ENCODE measurements at regions not wholly inside any gene's neighbourhood (a gene's known extent, or its start where the extent isn't known, plus 50 kb on each side); places are given as distances from the start of the nearest gene placed in this dataset.

DNA sequence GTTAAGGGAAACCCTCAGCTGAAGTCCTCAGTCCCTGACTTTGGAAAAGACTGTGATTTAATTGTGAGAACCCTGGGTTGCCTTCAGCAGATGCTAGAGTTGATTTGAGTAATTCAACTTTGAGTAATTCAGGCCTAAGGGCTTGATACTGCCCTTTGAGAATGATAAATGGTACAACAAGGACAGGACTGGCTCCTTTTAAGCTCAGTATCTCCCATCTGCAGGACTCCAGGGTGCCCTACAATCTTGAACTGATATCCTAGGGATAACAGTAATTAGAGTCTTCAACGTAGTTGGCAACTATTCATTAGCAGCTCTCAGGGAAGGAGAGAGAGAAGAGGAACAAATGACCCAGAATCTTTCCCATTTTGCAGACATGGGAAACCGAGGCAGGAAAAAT lies 186.4 kb downstream of the GATA3 start:
- Histone ChIP-seq H3K36me3 (ENCODE audit: low read depth) (no peaks in the 10 kb centered on the region), H3K4me3 (no peak overlapping the region), H3K79me2 (ENCODE audit: insufficient read depth) (no peaks in the 10 kb centered on the region), H3K9me3 (ENCODE audit: low read depth) (no peaks in the 10 kb centered on the region), H3K4me2 (ENCODE audit: unreplicated experiment) (no peak overlapping the region), H4K20me1 (ENCODE audit: insufficient read depth) (no peaks in the 10 kb centered on the region), H3K4me1 (ENCODE audit: insufficient read depth) (no peaks in the 10 kb centered on the region), H3F3A (ENCODE audit: insufficient read depth) (no peaks in the 10 kb centered on the region), H3K27me3 (replicated peaks; ENCODE audit: insufficient read depth) (no peaks in the 10 kb centered on the region), H3K27ac (no peak overlapping the region), H3K9me2 (ENCODE audit: insufficient read depth) (no peaks in the 10 kb centered on the region), H2AFZ (no peak overlapping the region), H3K9ac (no peak overlapping the region)
- 0 to 7% methylated on average over 2 of the region's 2 CpGs for whole genome bisulfite sequencing, 2 experiments (ENCODE audit: low coverage in 1 of 2, low lambda C conversion rate in 2 of 2, missing lambda C conversion rate in 2 of 2)
- no peak for TF ChIP-seq EZH2 (IDR thresholded peaks at IDR 0.05; ENCODE audit: insufficient read depth, poor library complexity, severe bottlenecking)
- TF ChIP-seq EZH2phosphoT487 (IDR thresholded peaks at IDR 0.05; ENCODE audit: insufficient read depth, low read depth) = no peak
- DNase-seq = no peak
- in situ Hi-C loops (cut with MboI) = no loop called here

DNA sequence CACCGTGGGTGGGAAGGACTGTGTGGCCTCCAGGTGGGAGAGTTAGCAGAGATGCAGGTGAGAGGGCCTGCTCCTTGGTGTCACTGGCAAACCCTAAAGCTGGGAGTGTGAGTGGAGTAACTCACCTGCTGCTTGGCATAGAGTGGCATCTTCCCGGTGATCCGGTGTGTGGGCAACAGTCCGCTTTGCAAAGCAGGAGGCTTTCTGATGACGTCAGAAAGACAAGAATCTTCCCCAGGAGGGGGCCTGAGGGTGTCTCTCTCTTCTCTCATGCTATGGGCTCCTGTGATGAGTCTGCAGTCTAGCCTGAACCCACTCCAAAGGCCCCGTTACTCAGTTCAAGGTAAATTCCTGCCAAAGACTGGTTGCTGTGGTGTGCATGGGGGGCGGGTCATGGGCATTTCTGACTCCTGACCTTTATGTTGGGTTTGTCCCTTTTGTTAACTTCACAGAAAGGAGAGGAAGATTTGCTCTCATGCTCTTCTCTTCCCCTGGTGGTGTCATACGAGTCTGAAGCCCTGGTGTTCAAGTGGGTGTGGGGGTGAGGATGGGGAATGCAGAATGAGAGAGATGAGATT lies 187.9 kb downstream of the GATA3 start:
- Histone ChIP-seq H4K20me1 (ENCODE audit: insufficient read depth) (no peaks in the 10 kb centered on the region), H2AFZ (no peak overlapping the region), H3K9me2 (ENCODE audit: insufficient read depth) (no peaks in the 10 kb centered on the region), H3K27ac (no peak overlapping the region), H3K79me2 (ENCODE audit: insufficient read depth) (no peaks in the 10 kb centered on the region), H3K27me3 (replicated peaks; ENCODE audit: insufficient read depth) (no peaks in the 10 kb centered on the region), H3K36me3 (ENCODE audit: low read depth) (no peaks in the 10 kb centered on the region), H3K4me3 (no peak overlapping the region), H3K9me3 (ENCODE audit: low read depth) (no peaks in the 10 kb centered on the region), H3F3A (ENCODE audit: insufficient read depth) (no peaks in the 10 kb centered on the region), H3K4me2 (ENCODE audit: unreplicated experiment) (no peak overlapping the region), H3K9ac (no peak overlapping the region), H3K4me1 (ENCODE audit: insufficient read depth) (no peaks in the 10 kb centered on the region)
- DNase-seq = no peak
- in situ Hi-C loops (cut with MboI) = no loop called here
- TF ChIP-seq EZH2 (IDR thresholded peaks at IDR 0.05; ENCODE audit: insufficient read depth, poor library complexity, severe bottlenecking) (no peak), EZH2phosphoT487 (IDR thresholded peaks at IDR 0.05; ENCODE audit: insufficient read depth, low read depth) (no peak)
- 37 to 47% methylated on average over 8 of the region's 8 CpGs for WGBS, 2 experiments (ENCODE audit: low coverage in 1 of 2, low lambda C conversion rate in 2 of 2, missing lambda C conversion rate in 2 of 2)

DNA sequence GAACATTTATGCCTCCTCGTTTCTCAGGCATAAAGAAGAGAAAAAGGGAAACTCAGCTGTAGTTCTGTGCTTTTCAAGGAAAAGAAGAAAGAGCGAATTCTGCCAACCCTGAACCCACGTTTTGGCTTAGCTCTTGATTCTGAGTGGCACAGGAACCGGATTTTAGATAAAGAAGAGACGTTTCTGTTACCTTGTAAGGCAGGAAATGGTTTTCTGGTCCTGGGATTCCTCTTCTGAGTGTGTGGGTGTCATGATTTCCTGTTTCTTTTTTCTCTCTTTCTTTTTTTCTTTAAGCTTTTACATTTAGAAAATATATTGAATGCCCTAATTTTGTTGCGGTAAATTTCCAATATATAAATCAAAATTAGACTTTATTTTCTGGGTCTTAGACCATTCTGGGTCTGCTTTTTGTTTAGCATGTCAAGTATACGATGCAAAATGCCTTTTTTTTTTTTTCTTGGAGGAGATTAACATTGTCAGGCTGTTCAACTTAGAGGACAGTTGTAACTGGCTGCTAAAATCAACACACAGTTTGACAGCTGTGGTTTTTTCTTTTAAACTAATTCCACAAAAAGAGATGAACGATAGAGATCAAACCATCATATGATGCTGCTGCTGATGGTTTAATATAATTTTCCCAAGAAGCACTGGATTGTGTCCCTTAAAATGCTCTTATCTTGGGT lies 190.8 kb downstream of the GATA3 start:
- H3K4me2 ChIP-seq (ENCODE audit: unreplicated experiment) = no peak overlapping the region
- no peaks in the 10 kb centered on the region for H3K9me3 ChIP-seq (ENCODE audit: low read depth)
- no peaks in the 10 kb centered on the region for H3K79me2 ChIP-seq (ENCODE audit: insufficient read depth)
- no peak for DNase-seq
- no peaks in the 10 kb centered on the region for H4K20me1 ChIP-seq (ENCODE audit: insufficient read depth)
- H3K27ac ChIP-seq = no peak overlapping the region
- no peaks in the 10 kb centered on the region for H3K36me3 ChIP-seq (ENCODE audit: low read depth)
- in situ Hi-C loops (cut with MboI) = no loop called here
- no peaks in the 10 kb centered on the region for H3K4me1 ChIP-seq (ENCODE audit: insufficient read depth)
- TF ChIP-seq EZH2phosphoT487 (IDR thresholded peaks at IDR 0.05; ENCODE audit: insufficient read depth, low read depth) = no peak
- TF ChIP-seq EZH2 (IDR thresholded peaks at IDR 0.05; ENCODE audit: insufficient read depth, poor library complexity, severe bottlenecking) = no peak
- no peak overlapping the region for H3K9ac ChIP-seq
- no peaks in the 10 kb centered on the region for H3K9me2 ChIP-seq (ENCODE audit: insufficient read depth)
- WGBS, 2 experiments (ENCODE audit: low coverage in 1 of 2, low lambda C conversion rate in 2 of 2, missing lambda C conversion rate in 2 of 2) = 8 to 10% methylated on average over 8 of the region's 8 CpGs
- H2AFZ ChIP-seq = no peak overlapping the region
- H3K27me3 ChIP-seq (replicated peaks; ENCODE audit: insufficient read depth) = no peaks in the 10 kb centered on the region
- no peak overlapping the region for H3K4me3 ChIP-seq
- no peaks in the 10 kb centered on the region for H3F3A ChIP-seq (ENCODE audit: insufficient read depth)

DNA sequence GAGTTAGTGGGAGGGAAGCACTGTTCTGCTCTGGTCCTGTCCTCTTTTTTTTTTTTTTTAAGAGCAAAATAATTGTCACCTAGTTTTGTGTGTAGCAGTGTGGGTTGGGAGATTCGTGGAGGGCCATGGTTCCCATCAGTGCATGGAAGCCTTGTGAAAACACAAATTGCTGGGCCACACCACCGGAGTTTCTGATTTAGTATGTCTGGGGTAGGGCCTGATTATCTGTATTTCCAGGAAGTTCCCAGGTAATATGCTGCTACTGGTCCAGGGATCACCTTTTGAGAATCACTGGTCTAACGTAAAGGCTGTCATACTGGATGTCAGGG lies 191.3 kb downstream of the GATA3 start:
- no peak overlapping the region for H3K4me2 ChIP-seq (ENCODE audit: unreplicated experiment)
- H4K20me1 ChIP-seq (ENCODE audit: insufficient read depth) = no peaks in the 10 kb centered on the region
- in situ Hi-C loops (cut with MboI) = no loop called here
- H3K27me3 ChIP-seq (replicated peaks; ENCODE audit: insufficient read depth) = no peaks in the 10 kb centered on the region
- no peaks in the 10 kb centered on the region for H3K9me2 ChIP-seq (ENCODE audit: insufficient read depth)
- H3K4me3 ChIP-seq = no peak overlapping the region
- no peaks in the 10 kb centered on the region for H3K9me3 ChIP-seq (ENCODE audit: low read depth)
- no peak overlapping the region for H3K9ac ChIP-seq
- no peaks in the 10 kb centered on the region for H3K4me1 ChIP-seq (ENCODE audit: insufficient read depth)
- no peaks in the 10 kb centered on the region for H3K79me2 ChIP-seq (ENCODE audit: insufficient read depth)
- no peak for DNase-seq
- 10 to 20% methylated on average over 3 of the region's 3 CpGs for WGBS, 2 experiments (ENCODE audit: low coverage in 1 of 2, low lambda C conversion rate in 2 of 2, missing lambda C conversion rate in 2 of 2)
- no peaks in the 10 kb centered on the region for H3K36me3 ChIP-seq (ENCODE audit: low read depth)
- H3K27ac ChIP-seq = no peak overlapping the region
- no peaks in the 10 kb centered on the region for H3F3A ChIP-seq (ENCODE audit: insufficient read depth)
- TF ChIP-seq EZH2phosphoT487 (IDR thresholded peaks at IDR 0.05; ENCODE audit: insufficient read depth, low read depth) = no peak
- no peak for TF ChIP-seq EZH2 (IDR thresholded peaks at IDR 0.05; ENCODE audit: insufficient read depth, poor library complexity, severe bottlenecking)
- no peak overlapping the region for H2AFZ ChIP-seq
